K562 (cell line): ENCODE measurements at regions not wholly inside any gene's neighbourhood (a gene's known extent, or its start where the extent isn't known, plus 50 kb on each side); places are given as distances from the start of the nearest gene placed in this dataset.

Experiments
- EGR1 ChIP-seq: fragments of 450-650 bp; conservative IDR thresholded peaks from 2 replicates; pipeline ENCODE4 v1.6.1; 2017; ENCODE audit warnings: mild to moderate bottlenecking
- MEF2D ChIP-seq: conservative IDR thresholded peaks from 2 replicates; pipeline ENCODE4 v1.6.1; 2016; ENCODE audit warnings: low read depth, missing genetic modification characterization, missing compliant biosample characterization
- PRPF4 ChIP-seq: fragments of 200-400 bp; formaldehyde crosslinking; IDR thresholded peaks from one replicate; pipeline ENCODE4 v1.6.1; 2017; ENCODE audit warnings: low read length, low read depth, mild to moderate bottlenecking; ENCODE audit not compliant: insufficient read depth, poor library complexity, severe bottlenecking
- RFX1 ChIP-seq: fragments of 450-650 bp; IDR thresholded peaks from 2 replicates; pipeline ENCODE4 v1.6.1; 2016; ENCODE audit warnings: mild to moderate bottlenecking, moderate library complexity
- SRSF3 ChIP-seq: fragments of 200-400 bp; formaldehyde crosslinking; IDR thresholded peaks from 2 replicates; pipeline ENCODE4 v1.6.1; 2016; ENCODE audit warnings: mild to moderate bottlenecking, low read length, moderate library complexity; ENCODE audit not compliant: insufficient read depth
- ZNF263 ChIP-seq: sonication (generic); formaldehyde crosslinking; IDR thresholded peaks from 2 replicates; pipeline ENCODE4 v1.8.0; 2022; ENCODE audit warnings: mild to moderate bottlenecking, missing genetic modification reagents, borderline replicate concordance
- ZNF507 ChIP-seq: conservative IDR thresholded peaks from 2 replicates; pipeline ENCODE4 v1.6.1; 2017; ENCODE audit warnings: missing genetic modification characterization, missing compliant biosample characterization
- ZNF609 ChIP-seq: sonication (generic); formaldehyde crosslinking; IDR thresholded peaks from 2 replicates; pipeline ENCODE4 v1.8.1; 2023; ENCODE audit warnings: missing genetic modification reagents, mild to moderate bottlenecking, borderline replicate concordance

- TF ChIP-seq ZNF609 (no peak), MEF2D (tag) (no peak), RFX1 (no peak), EGR1 (no peak), ZNF263 (CRISPR knock-in tag) (no peak), SRSF3 (no peak), PRPF4 (no peak), ZNF507 (no peak)
Observed at GRCh38 chr2:33723329-33723728, 124.2 kb upstream of the FAM98A start (continued).
